ENCODE measurements at regions not wholly inside any gene's neighbourhood (a gene's known extent, or its start where the extent isn't known, plus 50 kb on each side); places are given as distances from the start of the nearest gene placed in this dataset.
A peak's percentile ranks its signal among the peaks of the same experiment; 100 is the strongest.

DNA sequence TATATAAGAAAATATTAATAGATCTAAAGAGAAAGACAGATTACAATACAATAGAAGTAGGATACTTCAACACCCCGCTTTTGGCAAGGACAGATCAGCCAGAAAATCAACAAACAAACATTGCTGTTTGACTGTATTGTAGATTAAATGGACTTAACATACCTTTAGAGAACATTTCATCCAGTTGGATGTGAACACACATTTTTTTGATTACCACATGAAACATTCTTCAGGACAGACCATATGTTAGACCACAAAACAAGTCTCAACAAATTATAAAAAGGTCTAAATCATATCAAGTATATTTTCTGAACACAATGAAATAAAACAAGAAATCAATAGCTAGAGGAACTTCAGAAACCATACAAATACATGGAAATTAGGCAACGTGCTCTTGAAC lies 148.2 kb downstream of the TRMT11 start:
- TF ChIP-seq, protein P1, sequence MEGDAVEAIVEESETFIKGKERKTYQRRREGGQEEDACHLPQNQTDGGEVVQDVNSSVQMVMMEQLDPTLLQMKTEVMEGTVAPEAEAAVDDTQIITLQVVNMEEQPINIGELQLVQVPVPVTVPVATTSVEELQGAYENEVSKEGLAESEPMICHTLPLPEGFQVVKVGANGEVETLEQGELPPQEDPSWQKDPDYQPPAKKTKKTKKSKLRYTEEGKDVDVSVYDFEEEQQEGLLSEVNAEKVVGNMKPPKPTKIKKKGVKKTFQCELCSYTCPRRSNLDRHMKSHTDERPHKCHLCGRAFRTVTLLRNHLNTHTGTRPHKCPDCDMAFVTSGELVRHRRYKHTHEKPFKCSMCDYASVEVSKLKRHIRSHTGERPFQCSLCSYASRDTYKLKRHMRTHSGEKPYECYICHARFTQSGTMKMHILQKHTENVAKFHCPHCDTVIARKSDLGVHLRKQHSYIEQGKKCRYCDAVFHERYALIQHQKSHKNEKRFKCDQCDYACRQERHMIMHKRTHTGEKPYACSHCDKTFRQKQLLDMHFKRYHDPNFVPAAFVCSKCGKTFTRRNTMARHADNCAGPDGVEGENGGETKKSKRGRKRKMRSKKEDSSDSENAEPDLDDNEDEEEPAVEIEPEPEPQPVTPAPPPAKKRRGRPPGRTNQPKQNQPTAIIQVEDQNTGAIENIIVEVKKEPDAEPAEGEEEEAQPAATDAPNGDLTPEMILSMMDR (IDR thresholded peaks at IDR 0.05; ENCODE audit: borderline replicate concordance, extremely low read depth, insufficient read depth) = no peak
- H3K27ac ChIP-seq (ENCODE audit: low read depth in 2 of 2, low read length in 2 of 2) = no peak overlapping the region
- H3K36me3 ChIP-seq (ENCODE audit: control insufficient read depth in 2 of 3, insufficient read depth in 3 of 3, low read length in 3 of 3) = peaks cover 0 to 6% (median 0%) of the 10 kb centered on the region in 3 donors
- FAIRE-seq (no peak), DNase-seq (no peak)
- intact Hi-C loops (cut with DNase I) = no loop called here
- peaks cover 0 to 2% (median 0%) of the 10 kb centered on the region in 3 donors for H3K9me3 ChIP-seq (ENCODE audit: control insufficient read depth in 2 of 3, insufficient read depth in 1 of 3, low read length in 3 of 3)
- H3K4me3 ChIP-seq (ENCODE audit: low read length in 3 of 3) = no peak overlapping the region
- no peaks in the 10 kb centered on the region for H3K27me3 ChIP-seq (ENCODE audit: control insufficient read depth, insufficient read depth, low read length)
- H3K9ac ChIP-seq (ENCODE audit: low read length in 3 of 3) = no peak overlapping the region
- no peaks in the 10 kb centered on the region for H3K4me1 ChIP-seq (ENCODE audit: control insufficient read depth in 2 of 3, insufficient read depth in 2 of 3, low read depth in 1 of 3, low read length in 3 of 3)

DNA sequence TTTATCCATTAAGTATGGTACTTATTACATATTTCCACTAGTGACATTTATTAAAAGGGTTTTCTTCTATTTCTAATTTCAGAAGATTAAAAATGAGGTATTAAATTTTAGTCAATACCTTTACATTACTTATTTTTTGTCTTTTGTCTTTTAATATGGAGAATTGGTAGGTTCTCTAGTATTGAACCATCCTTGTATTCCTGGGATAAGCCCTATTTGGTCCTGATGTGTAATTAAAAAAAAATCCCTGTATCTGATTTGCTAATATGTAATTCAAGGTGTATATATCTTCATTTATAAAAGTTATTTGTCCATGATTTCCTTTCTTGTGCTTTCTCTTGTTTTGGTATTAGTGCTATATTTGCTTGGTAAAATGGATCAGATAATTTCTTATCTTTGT lies 153.7 kb downstream of the TRMT11 start:
- Histone ChIP-seq H3K4me1 (ENCODE audit: control insufficient read depth in 2 of 3, insufficient read depth in 2 of 3, low read depth in 1 of 3, low read length in 3 of 3) (no peaks in the 10 kb centered on the region), H3K9me3 (ENCODE audit: control insufficient read depth in 2 of 3, insufficient read depth in 1 of 3, low read length in 3 of 3) (peaks cover 0 to 2% (median 0%) of the 10 kb centered on the region in 3 donors), H3K36me3 (ENCODE audit: control insufficient read depth in 2 of 3, insufficient read depth in 3 of 3, low read length in 3 of 3) (no peaks in the 10 kb centered on the region), H3K9ac (ENCODE audit: low read length in 3 of 3) (no peak overlapping the region), H3K27me3 (ENCODE audit: control insufficient read depth, insufficient read depth, low read length) (no peaks in the 10 kb centered on the region), H3K27ac (ENCODE audit: low read depth in 2 of 2, low read length in 2 of 2) (no peak overlapping the region), H3K4me3 (ENCODE audit: low read length in 3 of 3) (no peak overlapping the region)
- FAIRE-seq (no peak), DNase-seq (no peak)
- TF ChIP-seq, protein P1 (IDR thresholded peaks at IDR 0.05; ENCODE audit: borderline replicate concordance, extremely low read depth, insufficient read depth) = no peak
- intact Hi-C loops (cut with DNase I) = no loop called here

DNA sequence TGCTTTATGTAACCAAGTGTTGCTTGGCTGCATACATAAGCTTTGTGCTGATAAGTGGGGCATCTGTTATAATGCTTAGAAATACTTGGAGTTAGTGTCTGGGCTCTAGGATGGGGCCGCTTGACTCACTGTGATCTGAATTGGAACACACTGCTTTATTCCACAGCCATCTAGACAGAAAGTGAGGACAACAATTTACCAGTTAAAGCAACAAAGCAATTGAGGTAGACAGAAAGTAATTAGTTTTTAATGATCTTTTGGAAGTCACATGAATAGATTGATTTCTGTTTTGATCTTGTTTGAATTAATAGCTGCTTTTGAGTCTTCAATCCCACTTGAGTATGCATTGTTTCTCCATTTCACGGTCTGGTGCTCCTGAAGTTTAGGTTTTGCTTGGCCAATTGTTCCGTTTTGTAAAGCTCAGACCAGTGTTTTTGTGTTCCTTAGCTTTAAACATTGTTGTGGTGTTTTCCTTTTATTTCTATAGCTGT lies 157.5 kb downstream of the TRMT11 start:
- no peak overlapping the region for H3K9ac ChIP-seq (ENCODE audit: low read length in 3 of 3)
- intact Hi-C loops (cut with DNase I) = no loop called here

More for the DNA sequence above, 157.5 kb downstream of the TRMT11 start:
- peaks cover 0 to 2% (median 0%) of the 10 kb centered on the region in 3 donors for H3K9me3 ChIP-seq (ENCODE audit: control insufficient read depth in 2 of 3, insufficient read depth in 1 of 3, low read length in 3 of 3)
- no peak overlapping the region for H3K27ac ChIP-seq (ENCODE audit: low read depth in 2 of 2, low read length in 2 of 2)
- no peaks in the 10 kb centered on the region for H3K27me3 ChIP-seq (ENCODE audit: control insufficient read depth, insufficient read depth, low read length)
- H3K36me3 ChIP-seq (ENCODE audit: control insufficient read depth in 2 of 3, insufficient read depth in 3 of 3, low read length in 3 of 3) = no peaks in the 10 kb centered on the region
- DNase-seq (peak in 2 of 5 donors; percentile 31 to 43), FAIRE-seq (no peak)
- H3K4me3 ChIP-seq (ENCODE audit: low read length in 3 of 3) = no peak overlapping the region
- H3K4me1 ChIP-seq (ENCODE audit: control insufficient read depth in 2 of 3, insufficient read depth in 2 of 3, low read depth in 1 of 3, low read length in 3 of 3) = no peaks in the 10 kb centered on the region
- TF ChIP-seq, protein P1 (IDR thresholded peaks at IDR 0.05; ENCODE audit: borderline replicate concordance, extremely low read depth, insufficient read depth) = no peak

Data from kidney (tissue), 13 donors.